SK-N-SH treated with all-trans-retinoic acid at 6 μM for 48 hours (cell line): ENCODE measurements at regions not wholly inside any gene's neighbourhood (a gene's known extent, or its start where the extent isn't known, plus 50 kb on each side); places are given as distances from the start of the nearest gene placed in this dataset.

ENCODE experiments used
- ARNTL ChIP-seq: fragments of 450-650 bp; formaldehyde crosslinking; IDR thresholded peaks from 2 replicates; pipeline ENCODE4 v1.5.0; 2020; ENCODE audit warnings: low read depth, mild to moderate bottlenecking, moderate library complexity, borderline replicate concordance
- CREB5 ChIP-seq: fragments of 250-450 bp; sonication (Bioruptor Pico); IDR thresholded peaks from 2 replicates; pipeline ENCODE4 v1.5.1; 2020; ENCODE audit warnings: low read depth, mild to moderate bottlenecking, moderate library complexity
- PATZ1 ChIP-seq: fragments of 250-450 bp; sonication (Bioruptor Pico); IDR thresholded peaks from 2 replicates; pipeline ENCODE4 v1.8.0; 2020; ENCODE audit warnings: mild to moderate bottlenecking, moderate library complexity, borderline replicate concordance
- ZFP30 ChIP-seq: fragments of 450-650 bp; formaldehyde crosslinking; IDR thresholded peaks from 2 replicates; pipeline ENCODE4 v1.5.0; 2022; ENCODE audit warnings: mild to moderate bottlenecking, moderate library complexity
- ZNF70 ChIP-seq: fragments of 450-650 bp; formaldehyde crosslinking; IDR thresholded peaks from 2 replicates; pipeline ENCODE4 v1.5.0; 2020; ENCODE audit warnings: mild to moderate bottlenecking, moderate library complexity
- ZNF8 ChIP-seq: fragments of 450-650 bp; formaldehyde crosslinking; IDR thresholded peaks from 2 replicates; pipeline ENCODE4 v1.5.0; 2020; ENCODE audit warnings: mild to moderate bottlenecking, moderate library complexity

GRCh38 chr12:85552461-85552860 lies 272.4 kb downstream of the ALX1 start:
- no peak for TF ChIP-seq PATZ1 (CRISPR knock-in tag)
- TF ChIP-seq ZNF70 (CRISPR knock-in tag), result no peak
- TF ChIP-seq CREB5 (CRISPR knock-in tag), result no peak
- no peak for TF ChIP-seq ZNF8
- no peak for TF ChIP-seq ARNTL (CRISPR knock-in tag)
- no peak for TF ChIP-seq ZFP30 (CRISPR knock-in tag)
